ENCODE measurements at regions not wholly inside any gene's neighbourhood (a gene's known extent, or its start where the extent isn't known, plus 50 kb on each side); places are given as distances from the start of the nearest gene placed in this dataset.

DNA sequence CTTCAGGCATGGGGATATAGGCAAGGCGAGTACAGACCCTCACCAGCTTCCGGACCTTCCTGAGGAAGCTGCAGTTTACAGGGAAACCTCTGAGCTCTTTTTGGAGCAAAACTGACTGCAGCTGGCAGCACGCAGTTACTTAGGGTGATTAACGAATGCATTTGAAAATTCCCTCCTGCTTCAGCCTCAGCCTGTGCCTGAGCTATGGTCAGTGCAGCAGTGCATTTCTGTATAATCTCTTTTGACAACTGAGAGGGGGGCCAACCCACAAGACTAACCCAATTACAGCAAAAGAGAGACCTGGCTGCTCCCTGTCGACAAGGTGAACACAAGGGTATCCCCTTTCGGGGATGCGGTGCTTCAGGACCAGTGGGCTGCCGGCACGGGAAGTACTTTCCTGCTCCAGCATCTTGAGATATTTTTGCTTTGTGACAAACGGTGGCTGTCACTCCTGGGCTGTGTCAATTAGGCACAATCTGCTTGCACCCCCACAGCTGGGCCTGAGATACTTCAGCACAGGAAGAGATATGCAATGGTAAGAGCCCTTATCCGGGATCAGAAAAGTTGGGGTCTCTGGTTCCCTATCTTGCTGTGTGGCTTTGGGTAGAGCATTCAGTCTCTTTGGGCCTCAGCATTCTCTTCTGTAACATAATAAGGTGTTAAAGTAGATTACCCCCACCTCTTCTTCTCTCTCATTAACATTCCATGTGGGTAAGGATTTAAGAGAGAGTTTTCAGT, 141.0 kb downstream of the TMEM17 start:
- no peak for DNase-seq

DNA sequence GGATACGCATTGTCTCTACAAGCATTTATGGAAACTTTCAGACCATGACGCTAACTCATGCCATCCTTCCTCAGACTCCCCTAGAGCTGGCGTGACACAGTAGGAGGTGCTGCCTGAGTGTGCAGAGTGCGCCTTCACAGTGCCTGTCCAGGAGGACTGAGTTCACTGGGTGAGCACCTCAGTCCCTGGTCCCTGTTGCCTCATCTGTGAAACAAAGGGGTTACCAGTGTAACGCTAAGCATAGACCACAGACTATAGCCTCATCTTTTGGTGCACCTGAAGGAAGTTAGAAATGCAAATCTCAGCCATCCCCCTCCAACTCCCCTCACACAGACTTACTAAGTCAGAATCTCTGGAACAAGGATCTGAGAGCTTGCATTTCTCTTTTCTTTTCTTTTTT, 142.8 kb downstream of the TMEM17 start:
- DNase-seq = no peak

DNA sequence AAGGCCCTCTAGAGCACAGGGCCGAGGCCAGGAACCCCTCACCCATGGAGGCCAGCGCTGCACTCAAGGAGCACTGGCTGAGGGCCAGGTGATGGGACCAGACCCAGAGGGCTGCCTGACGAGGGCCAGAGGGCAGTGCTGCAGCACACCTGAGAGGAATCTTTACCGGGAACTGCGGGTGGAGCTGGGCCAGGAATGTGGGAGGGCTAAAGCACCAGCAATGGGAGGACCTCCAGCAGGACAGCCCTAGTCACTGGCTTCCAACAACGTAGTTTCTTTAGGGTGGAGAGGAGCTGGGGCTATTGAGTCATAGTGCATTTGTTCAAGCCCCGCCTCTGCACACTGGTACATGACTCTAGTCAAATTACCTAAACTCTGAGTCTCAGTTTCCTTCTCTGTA, 143.4 kb downstream of the TMEM17 start:
- DNase-seq = no peak

DNA sequence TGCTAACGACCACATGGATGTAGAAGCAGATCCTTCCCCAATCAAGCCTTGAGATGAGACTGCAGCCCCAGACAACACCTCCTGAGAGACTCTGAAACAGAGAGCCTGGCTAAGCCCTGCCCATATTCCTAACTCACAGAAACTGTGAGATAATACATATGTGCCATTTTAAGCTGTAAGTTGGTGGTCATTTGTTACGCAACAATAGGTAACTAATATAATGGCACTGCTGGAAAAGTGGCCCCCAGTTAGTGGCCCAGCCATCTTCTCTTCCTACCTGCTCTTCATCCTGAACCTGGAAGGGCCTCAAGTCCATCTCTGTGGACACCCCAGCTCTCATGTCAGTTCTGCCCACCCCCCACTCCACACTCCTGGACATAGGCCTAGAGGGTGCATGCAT, 144.0 kb downstream of the TMEM17 start:
- DNase-seq = no peak

DNA sequence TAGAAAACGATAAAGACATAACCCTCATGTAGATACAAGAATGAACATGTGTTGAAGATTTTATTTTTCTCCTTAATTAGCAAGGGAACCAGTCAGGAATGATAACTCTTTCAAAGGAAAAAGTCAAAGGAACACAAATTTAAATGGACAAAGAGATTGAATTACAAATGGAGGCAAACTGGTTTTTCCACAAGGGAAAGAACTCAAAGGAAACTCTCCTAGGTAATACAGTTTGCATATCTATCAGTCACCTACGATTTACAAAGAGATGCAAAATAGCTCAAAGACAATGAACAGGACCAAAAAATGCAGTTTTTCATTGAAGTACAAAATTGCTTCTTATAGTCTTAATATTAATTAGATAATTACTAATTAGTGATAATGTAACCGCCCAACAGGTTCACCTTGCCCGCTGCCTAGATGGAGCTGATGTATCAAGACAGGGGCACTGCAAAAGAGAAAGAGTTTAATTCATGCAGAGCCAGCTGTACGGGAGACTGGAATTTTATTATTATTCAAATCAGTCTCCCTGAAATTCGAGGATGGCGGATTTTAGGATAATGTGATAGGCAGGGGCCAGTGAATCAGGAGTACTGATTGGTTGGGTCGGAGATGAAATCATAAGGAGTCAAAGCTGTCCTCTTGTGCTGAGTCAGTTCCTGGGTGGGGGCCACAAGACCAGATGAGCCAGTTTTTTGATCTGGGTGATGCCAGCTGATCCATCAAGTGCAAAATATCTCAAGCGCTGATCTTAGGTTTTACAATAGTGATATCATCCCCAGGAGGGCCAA, 151.0 kb downstream of the TMEM17 start:
- no peak for DNase-seq

DNA sequence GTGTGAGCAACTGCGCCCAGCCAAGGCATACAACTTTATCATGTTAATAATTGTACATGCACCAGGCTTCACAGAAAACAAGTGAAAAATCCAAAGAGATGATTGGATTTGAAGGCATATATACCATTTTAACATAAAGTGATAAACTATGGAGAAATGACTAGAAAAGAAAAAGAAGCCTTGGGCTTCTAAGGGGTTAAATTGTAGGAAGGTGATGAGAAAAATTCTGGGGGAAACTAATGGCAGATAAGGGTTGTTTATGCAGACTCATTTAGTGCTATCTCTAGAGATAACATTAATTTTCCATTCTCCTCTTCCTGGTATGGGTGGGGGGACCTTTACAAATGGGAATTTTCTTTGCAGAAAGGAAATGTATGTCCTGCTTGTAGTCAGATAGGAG, 154.0 kb downstream of the TMEM17 start:
- no peak for DNase-seq

DNA sequence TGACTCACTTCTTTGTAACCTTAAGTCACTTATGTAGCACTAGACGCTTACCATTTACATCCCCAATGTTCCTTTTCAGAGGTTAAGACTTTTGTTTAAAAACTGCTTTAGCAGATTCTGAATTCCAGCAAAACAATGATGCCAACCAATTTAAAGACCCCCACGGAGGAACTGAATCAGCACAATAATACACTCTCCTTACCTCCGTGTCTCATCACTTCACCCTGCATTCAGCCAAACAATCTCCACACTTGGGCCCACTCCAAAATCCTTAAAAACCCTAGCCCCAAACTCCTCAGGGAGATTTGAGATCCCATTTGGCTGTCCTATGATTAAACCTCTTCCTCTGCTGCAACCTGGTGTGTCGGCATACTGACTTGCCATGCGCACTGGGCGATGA, 153.9 kb downstream of the B3GNT2 start:
- no peak for DNase-seq

DNA sequence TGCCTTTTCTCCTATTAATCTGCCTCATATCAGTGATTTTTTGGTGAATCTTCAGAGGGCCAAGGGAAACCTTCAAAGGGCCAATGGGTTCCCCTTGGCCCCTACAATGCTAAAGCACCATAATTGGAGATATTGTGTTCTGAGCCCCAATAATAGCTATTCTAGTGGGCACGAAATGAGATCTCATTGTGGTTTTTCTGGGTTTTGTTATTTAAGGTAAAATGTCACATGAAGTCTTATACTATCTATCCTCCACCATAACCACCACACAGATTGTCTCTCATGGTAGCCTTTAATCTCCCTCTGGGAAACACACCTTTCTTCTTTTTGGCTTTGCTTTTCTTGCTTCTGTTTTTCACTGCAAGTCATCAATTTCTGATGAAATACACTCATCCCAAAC, 152.8 kb downstream of the B3GNT2 start:
- DNase-seq = no peak

DNA sequence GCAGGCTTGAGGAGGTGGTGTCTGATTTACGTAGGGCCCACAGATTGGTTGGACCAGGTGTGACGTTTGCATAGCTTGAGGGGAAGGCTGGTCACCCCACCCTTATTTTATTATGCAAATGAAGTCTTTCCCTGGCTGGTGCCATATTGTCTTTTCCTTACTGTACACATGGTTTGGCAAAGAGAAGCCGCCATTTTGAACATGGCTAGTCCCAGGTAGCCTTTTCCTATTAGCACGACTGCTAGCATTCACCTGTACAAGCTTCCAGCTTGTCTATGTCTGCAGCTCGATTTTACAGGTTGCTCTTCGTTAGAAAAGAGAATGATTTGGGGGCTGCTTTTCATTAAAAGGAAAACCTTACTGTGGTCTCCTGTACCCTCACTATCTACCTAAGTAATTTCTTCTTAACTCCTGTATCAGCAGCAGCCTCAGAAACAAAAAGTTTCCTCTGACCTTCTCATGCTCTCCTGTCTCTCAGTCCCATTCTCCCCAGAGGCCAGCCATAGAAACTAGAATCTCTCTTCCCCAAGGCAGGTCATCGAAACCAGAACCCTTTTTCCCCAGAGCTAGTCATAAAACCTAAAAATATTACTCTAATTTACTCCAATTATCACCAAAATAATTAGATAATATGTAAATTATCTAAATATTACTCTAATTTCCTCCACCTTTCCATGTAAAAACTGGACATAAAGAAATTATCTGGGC, 151.8 kb downstream of the B3GNT2 start:
- DNase-seq = no peak

DNA sequence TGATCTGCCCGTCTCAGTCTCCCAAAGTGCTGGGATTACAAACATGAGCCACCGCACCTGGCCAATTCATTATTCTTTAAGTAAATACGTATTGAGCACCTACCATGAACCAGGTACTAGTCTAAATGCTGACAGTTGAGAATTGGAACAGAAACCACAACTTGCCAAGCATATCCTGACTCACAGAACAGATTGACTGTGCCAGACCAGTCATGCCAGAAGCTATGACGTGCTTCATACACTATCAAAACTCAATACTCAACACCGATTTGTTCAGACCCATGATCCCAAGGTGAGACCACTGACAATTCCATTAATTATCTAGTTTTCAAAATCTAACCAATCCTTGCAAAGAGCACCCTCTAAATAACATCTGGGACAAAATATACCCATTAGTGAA, 148.6 kb downstream of the B3GNT2 start:
- DNase-seq = no peak

DNA sequence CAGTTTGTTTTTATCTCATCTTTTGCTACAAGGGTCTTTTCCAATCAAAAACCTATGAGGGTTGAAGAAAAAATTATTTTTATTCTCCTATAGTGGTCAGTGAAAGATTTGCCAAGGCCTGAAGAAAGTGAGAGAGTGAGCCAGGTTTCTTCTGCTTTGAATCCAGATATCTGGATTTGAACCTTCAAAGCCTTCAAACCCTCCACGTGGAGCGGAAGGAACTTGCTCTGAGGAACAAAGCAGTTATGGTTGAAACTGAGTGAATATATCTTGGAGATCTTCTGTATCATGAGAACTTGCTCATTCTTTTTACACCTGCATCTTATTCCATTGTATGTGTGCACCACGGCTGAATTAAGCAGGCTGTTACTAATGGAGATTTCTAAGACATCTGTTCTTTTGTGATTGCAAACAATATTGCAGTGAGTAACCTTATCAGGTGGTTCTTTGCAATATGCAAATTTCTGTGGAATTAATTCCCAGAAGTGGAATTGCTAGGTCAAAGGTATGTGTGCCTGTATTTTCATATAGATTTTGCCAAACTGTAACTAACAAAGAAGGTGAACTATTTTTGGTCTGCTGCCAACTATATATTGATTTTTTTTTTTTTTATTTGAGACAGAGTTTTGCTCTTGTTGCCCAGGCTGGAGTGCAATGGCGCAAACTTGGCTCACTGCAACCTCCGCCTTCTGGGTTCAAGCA, 147.9 kb downstream of the B3GNT2 start:
- DNase-seq = no peak

DNA sequence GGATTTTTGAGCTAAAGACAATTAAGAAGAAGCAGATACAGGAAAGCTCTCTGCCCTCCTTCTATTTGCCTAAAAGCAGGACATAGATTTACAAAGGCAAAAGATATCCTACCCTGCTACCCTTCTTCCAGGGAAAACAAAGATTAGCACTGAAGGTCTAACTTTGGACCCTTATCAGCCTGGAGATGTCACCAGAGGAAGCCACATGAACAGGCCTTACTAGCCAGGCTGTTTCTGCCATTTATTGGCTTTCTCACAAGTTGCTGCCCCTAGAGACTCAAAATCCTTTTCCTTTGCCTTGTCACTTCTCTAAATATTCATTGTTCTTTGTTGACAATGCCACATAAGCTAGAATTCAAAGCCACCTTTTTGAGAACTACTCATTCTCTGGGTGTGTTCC, 147.3 kb downstream of the B3GNT2 start:
- DNase-seq = no peak

DNA sequence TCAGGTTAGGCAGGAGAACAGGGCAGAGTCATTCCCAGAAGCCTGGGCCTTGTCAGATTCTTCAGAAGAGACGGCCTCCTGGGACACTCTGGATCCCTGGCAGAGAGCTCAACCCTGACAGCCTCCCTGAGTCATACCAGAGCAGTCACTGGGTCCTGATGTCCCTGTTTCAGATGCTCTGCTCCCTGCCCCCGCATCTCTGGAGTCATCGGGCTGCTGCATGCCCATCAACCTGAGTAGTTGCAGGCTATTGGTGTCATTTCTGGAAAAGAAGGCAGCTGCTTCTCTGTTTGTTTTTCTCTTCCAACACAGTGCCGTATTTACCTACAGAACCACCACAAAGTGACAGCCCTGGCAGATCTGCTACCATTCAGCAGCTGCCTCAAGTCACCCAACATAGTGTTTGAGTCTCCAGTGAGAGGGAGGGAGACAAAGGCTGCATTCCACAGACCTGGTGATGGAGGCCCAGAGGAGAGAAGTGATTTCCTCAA, 145.1 kb downstream of the B3GNT2 start:
- DNase-seq = no peak

DNA sequence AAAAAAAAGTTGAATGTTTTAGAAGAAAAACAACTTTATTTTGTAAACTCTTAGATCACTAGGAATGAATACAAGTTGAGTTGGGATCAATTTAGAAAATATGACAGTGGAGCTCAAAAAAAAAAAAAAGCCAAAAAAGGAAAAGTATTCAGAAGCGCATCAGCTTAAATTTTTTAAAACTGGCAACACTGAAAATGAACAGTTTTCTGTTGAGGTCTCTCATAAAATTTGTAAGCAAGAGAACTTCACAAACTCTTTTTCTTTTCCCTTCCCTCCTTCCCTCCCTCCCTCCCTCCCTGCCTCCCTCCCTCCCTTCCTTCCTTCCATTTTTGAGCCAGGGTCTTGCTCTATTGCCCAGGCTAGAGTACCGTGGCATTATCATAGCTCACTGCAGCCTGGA, 143.9 kb downstream of the B3GNT2 start:
- no peak for DNase-seq

DNA sequence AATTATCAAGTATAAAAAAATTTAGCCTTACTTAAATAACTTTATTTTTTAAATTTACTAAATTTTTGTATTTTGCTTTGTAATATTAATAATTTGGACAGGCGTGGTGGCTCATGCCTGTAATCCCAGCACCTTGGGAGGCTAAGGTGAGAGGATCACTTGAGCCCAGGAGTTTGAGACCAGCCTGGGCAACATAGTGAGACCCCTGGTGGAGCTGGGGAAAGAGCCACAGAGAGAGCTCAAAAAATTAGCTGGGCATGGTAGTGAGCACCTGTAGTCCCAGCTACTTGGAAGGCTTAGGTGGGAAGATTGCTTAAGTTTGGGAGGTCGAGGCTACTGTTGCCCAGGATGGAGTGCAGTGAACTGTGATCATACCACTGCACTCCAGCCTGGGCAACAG, 143.5 kb downstream of the B3GNT2 start:
- DNase-seq = peak in 1 of 2 donors; percentile 7

DNA sequence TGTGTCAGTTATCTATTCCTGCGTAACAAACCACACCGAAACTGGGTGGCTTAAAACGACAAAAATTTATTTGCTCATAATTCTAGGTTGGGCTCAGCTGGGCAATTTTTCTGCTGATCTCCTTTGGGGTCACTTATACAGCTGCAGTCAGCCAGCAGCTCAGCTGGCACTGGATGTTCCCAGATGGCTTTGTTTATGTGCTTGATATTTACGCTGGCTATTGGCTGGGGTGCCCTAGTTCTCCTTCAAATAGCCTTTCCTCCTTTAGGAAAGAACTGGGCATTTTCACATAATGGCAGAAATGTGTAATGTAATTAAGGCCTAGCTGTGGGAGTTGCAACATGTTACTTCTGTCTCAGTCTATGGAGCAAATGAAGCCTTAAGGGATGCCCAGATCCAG, 142.2 kb downstream of the B3GNT2 start:
- no peak for DNase-seq

DNA sequence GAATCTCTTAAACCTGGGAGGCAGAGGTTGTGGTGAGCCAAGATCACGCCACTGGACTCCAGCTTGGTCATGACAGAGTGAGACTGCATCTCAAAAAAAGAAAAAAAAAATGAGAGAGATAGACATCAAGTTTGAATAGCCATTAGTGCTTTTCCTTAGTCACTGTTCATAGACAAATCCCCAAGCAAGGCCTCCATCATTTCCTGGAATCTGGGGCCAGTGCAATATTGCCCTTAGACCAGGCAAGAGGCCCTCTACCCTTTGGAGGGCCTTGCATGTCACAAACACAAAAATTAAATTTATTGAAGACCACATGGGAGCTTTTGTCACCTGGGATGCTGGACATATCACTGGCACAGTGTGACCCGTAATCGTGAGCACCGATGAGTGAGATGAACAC, 141.5 kb downstream of the B3GNT2 start:
- DNase-seq = no peak

DNA sequence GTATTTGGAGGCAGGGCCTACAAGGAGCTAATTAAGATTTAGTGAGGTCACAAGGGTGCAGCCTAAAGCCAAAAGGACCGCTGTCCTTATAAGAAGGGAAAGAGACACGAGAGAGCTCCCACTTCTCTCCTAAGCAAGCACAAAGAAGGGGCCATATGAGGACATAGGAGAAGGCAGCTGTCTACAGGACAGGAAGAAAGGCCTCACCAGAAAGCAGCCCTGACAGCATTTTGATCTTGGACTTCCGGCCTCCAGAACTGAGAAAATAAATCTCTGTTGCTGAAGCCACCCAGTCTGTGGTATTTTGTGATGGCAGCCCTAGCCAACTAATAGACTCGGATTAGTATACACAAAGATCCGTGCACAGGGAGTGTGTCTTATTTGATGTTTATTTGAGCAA, 139.7 kb downstream of the B3GNT2 start:
- no peak for DNase-seq

DNA sequence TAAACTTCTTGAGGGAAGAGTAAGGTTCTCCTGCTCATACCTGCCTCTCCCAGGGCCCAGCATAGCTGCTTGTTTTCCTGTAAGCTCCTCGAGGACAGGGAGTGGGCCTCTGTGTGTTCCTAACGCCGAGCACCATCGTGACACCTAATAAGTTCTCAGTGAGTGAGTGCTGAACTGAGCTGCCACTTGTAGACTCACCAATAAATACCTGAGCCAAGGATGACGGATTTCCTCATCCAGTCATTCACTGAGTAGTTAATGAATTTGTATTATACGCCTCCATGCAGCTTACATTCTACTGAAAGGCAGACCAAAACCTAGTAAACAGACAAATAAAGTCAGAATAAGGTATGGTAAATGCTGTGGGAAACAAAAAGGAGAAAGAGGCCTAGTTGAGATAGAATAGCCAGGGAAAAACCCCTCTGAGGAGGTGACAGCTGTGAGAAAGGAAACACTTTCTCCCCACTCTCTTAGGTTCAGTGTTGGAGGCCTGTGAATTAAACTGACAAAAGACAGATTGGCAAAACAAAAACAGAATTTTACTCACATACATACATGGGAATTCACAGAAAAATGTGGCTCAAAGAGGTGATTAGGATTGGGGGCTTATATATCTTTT, 138.6 kb downstream of the B3GNT2 start:
- DNase-seq = no peak

DNA sequence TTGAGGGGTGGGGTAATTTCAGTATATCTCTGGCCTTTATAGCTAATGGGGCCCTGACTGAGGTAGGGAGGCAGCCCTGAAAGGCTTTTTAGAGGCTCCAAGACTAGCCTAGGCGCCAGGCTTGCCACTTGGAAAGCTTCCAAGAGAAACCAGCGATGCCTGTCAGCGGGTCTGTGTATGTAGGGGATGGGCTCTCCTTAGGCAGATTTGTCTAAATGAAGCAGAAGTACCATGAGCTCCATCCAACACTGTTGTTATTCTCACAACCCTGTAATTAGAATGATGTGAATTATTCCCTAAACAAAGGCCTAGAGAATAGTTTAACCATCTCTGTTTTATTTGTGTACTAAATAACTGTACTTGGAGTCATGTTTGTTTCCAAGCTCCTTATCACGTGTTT, 138.1 kb downstream of the B3GNT2 start:
- DNase-seq = no peak

DNA sequence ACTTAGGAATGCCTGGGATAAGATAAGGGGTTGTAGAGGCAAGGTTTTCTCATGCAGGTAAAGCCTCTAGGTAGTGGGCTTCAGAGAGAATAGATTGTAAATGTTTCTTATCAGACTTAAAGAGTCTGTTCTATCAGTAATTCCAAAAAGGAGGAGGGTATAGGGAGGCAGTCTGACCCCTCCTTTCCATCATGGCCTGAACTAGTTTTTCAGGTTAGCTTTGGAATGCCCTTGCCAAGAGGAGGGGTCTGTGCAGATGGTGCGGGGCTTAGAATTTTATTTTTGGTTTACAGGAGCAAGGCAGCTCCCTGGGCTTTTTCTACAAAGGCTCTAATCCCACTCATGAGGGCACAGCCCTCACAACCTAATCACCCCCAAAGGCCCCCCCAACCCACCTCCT, 135.0 kb downstream of the B3GNT2 start:
- no peak for DNase-seq

DNA sequence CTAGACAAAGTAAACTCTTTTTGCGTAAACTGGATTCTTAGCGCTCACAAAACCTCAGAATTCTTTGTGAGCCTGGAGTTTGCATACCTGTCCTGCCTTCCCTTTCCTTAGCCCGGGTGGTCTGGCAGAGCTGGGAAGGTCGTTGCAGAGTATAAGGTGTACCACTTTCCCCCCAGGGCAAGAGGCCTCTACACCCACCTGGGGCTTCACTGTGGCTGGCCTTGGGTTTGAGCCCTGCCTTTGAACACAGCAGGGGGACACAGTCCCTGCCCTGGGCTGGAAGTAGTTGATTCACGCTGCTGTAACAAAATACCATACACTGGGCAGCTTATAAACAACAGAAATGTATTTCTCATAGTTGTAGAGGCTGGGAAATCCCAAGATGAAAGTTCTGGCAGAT, 133.9 kb downstream of the B3GNT2 start:
- no peak for DNase-seq

DNA sequence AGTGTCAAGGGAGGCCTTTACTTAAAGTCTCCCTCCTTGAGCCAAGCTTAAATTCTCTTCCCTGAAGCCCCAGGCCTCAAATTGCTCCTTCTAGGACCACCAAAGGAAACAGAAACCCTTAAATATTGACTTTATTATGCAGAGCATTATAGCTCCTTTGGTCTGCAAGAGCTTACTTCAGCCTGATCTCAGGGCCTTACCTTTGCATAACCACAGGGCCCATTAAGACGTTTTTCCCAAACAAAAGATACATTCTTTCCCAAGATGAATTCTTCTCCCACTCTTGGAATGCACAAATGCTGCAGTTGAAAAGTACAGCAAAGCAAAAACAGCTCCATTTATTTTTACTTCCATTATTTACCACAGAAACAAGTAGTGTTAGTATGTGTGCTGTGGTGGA, 130.8 kb downstream of the B3GNT2 start:
- DNase-seq = no peak
